GM18870 (cell line): ENCODE measurements at regions not wholly inside any gene's neighbourhood (a gene's known extent, or its start where the extent isn't known, plus 50 kb on each side); places are given as distances from the start of the nearest gene placed in this dataset.

Experiments
- ATAC-seq: cut with Tn5 transposase; IDR thresholded peaks from one replicate; pipeline ENCODE4 v1.9.1; 2021; ENCODE audit warnings: moderate library complexity; ENCODE audit not compliant: unreplicated experiment

DNA sequence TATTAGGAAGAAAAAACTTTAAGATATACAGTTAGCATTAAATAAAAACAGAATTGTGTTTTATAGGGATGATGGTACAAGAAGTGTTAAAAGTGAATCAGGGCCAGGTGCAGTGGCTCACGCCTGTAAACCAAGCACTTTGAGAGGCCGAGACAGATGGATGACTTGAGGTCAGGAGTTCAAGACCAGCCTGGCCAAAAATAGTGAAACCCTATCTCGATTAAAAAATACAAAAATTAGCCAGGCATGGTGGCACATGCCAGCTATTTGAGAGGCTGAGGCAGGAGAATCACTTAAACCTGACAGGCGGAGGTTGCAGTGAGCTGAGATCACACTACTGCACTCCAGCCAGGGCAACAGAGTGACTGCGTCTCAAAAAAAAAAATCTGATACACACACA is 282.9 kb upstream of the ATP10B start:
- no peak for ATAC-seq

DNA sequence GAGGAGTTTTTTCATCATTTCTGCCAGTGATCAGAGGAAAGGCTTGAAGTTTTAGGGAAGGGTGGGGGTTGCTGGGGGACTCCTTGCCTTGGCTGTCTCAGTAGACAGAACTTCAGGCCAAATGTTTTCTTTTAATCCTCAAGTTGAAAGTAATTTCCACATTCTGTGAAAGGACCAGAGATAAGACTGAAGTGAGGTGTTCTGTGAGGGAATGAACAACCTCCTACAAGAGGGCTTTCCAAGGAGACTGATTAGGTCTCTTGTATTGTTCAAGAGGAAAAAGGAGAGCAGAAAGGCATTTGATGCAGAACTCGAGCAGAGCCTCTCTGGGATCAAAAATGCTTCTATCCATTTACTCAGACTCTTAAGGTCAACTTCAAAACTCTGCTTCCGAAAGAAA is 282.1 kb upstream of the ATP10B start:
- no peak for ATAC-seq

DNA sequence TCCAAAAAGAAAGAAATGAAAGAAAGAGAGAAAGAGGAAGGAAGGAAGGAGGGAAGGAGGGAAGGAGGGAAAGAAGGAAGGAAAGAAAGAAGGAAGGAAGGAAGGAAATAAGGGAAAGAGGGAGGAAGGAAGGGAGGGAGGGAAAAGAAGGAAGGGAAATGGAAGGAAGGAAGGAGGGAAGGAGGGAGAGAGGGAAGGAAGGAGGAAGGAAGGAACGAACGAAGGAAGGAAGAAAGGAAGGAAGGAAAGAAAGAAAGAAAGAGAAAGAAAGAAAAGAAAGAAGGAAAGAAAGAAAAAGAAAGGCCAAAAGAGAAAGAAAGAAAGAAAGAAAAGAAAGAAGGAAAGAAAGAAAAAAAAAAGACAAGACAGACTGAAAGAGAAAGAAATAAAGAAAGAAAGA is 263.9 kb upstream of the ATP10B start:
- ATAC-seq: no peak

DNA sequence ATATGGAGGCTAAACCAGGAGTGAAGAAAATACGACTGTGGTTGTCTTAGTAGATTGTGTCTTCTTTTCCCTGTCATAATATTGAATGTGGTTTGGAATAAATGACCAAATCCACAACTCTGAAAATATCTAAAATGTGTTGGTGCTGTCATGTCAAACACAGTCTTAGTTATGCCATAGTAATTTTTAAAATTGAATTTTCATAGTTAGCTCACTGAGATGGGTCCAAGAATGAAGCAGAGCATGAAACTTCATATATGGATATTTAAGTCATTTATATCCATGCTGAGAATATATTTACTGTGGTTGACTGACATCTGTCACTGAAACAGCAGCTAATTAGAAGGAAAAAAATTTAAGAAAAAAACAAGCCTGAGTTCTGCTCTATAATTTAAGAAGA is 260.4 kb upstream of the ATP10B start:
- ATAC-seq: no peak

DNA sequence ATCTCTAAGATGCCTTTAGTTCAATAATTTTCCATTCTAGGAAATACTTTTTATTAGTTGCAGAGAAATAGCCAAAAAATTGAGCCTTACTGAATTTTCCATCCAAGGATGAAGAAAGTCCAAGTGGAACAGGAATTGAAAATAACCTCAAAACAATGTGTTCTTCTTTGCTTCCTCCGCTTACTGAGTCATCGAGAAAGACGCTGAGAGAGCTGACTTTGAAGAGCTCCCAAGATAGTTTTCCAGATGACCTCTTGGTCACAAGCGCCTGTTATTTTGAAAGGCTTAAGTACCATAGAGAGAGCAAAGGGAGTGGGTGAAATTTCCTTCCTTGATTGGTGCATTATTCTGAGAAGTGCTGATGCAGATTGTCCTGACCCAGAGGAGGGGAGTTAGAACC is 253.5 kb upstream of the ATP10B start:
- no peak for ATAC-seq

DNA sequence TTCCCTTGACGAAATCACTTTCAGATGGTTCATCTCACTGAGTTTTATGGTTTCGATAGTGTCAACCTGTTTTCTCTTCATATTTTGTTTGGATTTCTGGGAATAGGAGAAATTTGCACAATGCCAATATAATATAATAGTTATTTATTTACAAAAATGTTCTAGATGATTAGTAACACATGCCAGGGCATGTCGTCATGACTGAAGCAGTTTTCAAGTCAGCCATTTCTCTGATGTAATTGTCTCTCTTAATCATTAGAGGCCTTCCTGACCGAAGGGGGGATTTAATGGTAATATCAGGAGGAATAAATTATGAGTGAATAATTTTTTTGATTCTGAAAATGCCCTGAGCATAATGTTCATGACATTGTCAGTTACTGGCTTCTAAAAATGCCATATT is 246.5 kb upstream of the ATP10B start:
- no peak for ATAC-seq

DNA sequence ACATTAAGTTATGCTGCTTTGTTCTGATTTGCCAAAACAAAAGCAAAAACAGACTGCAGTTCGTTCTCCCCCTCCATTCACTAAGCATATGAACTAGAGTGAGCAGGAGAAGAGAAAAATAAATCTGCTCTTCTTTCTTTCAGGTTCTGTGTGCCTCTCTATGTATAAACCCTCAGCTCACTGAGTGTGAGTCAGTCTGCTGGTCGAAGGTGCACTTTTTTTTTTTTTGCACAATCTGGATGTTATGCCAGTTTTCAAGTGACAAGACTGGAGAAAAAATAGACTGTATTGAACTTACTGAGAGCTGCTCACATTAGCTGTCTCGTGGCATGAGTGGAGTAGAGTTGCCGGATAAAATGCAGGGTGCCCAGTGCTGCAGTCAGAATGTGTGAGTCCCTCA is 244.6 kb upstream of the ATP10B start:
- ATAC-seq: no peak

DNA sequence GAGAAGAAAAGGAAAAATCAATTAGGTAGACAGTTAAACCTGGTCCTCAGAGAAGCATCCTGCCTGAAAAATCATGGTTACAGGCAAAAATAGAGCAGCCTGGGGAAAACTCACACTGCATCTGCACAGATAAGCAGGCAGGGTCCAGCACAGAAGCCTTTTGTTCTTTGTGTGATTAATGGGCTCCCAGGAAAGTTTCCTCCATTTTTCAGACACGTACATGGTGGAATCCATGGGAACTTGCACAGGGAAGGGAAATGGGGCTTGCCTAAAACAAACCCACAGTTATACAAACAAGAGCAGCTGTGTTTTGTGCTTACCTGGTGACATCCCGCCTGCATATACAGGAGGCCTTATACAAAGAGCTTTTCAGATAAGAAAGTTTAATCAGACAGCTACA is 243.9 kb upstream of the ATP10B start:
- no peak for ATAC-seq

DNA sequence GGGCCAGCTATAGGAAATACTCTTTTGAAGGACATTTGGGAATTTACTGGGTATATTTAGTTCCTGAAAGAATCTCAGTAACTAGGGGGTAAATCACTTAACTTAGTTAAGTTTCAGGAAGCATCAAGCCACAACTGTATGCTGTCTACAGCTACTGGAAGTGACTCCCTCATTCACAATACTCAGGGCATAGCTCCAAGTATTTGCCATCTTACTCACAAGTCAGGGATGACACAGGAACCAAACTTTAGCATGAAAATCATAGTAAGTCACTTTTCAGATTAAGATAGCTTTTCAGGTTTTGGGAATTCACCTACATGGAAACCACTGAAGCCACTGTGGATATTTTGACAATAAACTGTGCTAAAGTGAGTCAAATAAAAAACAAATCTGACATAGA is 242.4 kb upstream of the ATP10B start:
- no peak for ATAC-seq

DNA sequence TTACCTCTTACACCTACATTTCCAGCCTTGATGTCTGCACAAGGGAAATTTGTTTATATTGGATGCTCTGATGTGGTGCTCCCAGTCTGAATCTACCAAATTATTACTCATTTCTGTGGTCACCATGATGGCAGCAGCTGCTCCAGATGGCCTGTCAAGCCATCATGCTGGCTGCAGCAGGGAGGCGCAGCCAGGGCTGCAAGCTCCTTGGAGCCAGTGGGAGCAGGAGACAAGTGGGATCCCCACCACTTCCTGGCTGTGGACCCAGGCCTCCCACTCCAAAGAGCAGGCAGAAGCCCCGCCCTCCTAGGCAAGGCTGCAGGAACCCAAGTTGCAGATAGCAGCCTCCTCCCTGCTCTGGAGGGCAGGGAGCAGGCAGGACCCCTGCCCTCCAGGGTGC is 241.1 kb upstream of the ATP10B start:
- ATAC-seq: no peak

DNA sequence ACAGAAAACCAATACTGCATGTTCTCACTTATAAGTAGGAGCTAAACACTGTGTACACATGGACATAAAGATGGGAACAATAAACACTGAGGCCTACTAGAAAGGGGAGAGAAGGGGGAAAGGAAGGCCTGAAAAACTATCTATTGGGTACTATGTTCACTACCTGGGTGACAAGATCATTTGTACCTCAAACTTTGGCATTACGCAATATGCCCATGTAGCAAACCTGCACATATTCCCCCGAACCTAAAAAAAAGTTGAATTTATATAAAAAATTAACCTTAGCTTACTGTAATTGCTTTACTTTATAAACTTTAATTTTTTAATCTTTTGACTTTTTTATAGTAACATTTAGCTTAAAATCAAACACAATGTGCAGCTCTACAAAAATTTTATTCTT is 237.6 kb upstream of the ATP10B start:
- no peak for ATAC-seq

DNA sequence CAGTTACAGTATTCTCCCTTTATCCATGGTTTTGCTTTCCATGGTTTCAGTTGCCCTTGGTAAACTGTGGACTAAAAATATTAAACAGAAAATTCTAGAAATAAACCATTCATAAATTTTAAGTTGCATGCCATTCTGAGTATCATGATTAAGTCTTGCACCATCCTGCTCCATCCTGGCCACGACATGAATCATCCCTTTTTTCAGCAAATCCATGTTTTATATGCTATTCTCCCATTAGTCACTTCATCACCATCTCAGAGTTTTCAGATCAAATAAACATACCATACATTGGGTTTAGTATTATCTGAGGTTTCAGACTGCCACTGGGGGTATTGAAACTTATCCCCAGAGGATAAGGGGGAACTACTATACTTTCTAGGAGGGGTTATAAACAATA is 234.4 kb upstream of the ATP10B start:
- no peak for ATAC-seq

DNA sequence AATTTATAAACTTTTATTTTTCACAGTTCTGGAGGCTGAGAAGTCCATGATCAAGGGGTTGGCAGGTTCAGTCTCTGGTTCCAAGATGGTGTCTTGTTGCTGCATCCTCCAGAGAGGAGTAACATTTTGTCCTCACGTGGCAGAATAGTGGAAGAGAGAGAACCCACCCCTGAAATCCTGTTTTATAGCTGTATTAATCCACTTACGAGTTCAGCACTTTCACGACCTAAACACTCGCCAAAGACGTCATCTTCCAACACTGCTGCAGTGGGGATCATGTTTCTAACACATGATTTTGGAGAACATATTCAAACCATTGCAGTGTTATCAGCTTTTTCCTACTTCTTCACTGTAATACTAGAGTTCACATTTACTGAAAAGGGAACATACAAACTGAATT is 233.0 kb upstream of the ATP10B start:
- ATAC-seq: no peak

DNA sequence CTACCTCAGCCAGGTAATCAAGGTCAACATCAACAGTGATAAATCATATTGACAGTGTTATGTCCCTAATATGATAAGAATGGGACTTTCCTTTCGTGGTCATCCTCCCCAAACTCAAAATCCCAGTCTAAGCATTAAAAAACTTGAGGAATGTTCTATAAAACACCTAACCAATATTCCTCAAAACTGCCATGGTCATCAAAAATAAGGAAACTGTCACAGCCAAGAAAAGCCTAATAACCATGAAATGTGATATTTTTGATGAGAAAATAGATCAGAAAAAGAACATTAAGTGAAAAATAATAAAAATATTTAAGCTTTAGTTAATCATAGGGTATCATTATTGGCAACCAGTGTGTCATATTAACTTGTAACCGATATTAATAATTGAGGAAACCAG is 232.1 kb upstream of the ATP10B start:
- ATAC-seq: no peak

DNA sequence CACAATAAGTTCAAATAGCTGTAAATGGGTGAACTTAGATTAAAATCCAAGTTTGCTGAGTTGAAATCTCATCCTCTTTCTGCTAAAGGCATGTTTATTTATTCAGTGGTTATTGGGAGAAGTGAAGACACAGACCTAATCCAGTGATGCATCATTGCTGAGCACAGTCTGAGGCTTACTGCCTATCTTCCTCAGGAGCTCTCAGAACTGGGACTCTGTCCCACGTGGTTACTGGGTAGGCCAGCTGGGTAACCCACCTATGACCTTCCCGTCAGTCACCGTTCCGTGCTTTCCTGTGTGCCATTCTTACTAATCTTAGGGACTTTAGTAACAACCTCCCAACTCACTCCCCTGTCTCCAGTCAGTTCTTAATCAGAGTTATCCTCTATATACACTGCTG is 226.8 kb upstream of the ATP10B start:
- ATAC-seq: no peak

DNA sequence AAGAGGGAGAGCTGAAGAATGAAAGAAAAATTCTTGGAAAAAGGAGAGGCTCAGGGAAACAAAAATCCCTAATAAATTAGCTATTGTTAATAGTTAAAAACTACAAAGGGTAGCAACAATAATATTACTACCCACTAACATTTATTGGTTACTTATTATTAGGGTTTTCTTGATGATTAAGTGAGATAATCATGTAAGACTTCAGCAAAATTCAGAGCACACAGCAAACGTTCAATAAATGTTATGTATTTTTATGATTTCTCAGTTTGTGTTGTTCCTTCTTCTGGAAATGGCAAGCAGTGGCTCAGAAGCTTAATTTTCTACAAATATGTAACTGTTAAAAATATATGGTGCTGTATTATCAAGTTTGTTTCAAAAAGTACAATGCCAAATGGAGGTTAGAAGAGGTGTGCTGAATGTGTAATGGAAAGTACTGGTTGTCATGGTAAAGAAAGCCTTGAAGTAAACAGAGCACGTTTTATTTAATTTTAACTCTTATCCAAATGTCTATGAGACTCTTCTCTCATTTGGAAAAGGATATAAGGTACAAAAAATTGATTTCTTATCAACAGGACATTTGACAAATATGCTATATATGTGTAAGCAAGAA is 226.0 kb upstream of the ATP10B start:
- no peak for ATAC-seq

DNA sequence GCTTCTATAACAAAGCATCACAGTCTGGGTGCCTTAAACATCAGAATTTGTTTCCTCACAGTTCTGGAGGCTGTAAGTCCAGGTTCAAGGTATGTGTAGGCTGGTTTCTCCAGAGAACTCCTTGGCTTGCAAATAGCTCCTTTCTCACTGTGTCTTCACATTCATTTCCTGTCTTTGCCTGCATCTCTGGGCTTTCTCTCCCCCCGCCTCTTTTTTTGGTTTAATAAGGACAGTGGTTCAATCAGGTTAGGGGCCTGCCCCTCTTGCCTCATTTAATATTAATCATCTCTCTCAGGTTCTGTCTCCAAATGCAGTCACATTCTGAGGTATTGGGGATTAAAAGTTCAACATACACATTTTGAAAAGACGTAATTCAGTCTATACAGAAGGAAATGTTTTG is 225.5 kb upstream of the ATP10B start:
- no peak for ATAC-seq

DNA sequence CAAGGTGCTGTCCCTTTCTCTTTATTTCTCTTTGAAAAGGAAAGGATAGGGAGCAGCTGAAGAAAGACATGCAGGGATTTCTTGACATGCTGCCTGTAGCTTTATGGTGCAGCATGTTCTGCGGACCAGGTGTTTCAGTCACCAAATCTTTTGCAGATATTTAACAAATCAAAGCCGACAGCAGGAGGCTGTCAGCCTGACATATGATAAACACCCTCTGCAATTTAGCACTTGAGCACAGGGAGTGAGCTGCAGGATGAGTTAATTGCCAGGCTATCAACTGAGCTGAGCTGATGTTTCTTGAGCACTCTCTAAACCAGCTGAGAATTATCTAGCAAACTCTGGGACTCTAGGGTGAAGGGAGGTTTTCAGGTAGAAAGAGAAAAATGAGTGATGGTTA is 212.8 kb upstream of the ATP10B start:
- no peak for ATAC-seq

DNA sequence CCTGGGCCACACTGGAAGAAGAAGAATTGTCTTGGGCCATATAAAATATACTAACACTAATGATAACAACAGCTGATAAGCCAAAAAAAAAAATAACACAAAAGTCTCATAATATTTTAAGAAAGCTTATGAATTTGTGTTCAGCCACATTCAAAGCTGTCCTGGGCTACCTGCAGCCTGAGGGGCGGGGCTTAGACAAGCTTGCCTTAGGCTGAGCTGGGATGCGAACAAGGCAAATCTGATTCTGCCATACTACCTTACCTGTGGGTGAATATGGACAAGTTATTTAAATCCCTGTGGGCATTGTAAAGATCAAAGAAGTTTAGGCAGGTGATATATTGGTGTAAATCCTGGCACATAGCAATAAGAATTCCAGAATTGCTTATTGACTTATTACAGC is 212.3 kb upstream of the ATP10B start:
- ATAC-seq: no peak

DNA sequence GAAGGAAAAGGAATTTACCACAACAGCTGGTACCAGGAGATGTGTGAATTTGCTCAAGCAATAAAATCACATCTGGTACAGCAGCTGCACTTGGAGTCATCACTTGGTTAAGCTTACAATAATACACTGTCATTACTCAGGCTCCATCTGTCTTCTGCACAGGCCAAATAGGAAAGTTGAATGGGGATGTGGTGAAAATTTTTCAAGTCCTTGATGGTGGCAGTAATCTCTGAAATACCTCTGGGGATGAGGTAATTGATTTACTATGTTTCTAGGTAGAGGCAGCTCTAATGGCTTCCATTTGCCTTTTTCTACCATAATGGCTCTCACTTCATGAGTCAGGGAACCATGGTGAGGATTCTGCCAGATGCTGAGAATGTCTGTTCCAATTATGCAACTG is 206.8 kb upstream of the ATP10B start:
- ATAC-seq: no peak

DNA sequence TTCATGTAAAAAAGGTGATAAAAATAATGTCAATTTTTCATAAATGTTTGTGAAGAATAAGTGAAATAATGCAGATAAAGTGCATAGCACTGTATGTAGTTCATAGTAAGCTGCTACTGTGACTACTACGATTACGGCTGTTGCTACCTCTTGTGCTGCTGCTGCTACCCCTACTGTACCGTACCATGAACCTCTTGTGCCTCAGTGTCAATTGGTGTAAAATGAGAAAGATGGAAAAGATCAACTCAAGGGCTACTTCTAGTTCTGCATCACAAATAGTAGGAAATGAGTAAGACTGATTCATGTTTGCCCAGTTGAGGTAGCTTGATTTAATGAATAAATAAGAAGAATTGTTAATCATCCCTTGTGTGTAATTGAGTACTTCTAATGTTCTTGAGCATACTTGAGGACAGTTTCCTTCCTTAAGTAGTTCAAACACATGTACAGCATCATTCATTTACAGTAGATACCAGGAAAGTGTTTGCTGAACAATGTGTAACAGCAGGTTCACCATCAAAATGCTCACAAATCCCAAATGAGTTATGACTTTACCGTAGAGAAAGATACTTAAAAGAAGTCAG is 200.0 kb upstream of the ATP10B start:
- ATAC-seq: no peak

DNA sequence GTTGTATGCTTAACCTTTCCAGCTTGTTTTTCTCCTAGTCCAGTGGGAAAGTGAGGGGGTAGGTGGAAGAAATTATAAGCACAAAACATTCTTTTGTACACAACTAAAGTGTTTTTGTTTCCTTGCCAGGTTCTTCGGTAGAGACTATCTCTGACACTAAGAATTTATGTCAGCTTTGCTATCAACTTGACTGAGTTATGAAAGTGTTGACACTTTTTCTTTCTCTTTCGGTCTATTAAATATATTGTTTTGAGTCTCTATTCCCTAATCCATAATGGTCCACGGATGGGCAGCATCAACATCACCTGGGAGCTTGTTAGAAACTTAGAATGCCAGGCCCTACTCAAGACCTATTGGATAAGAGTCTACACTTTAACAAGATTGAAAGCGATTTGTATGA is 195.0 kb upstream of the ATP10B start:
- no peak for ATAC-seq

DNA sequence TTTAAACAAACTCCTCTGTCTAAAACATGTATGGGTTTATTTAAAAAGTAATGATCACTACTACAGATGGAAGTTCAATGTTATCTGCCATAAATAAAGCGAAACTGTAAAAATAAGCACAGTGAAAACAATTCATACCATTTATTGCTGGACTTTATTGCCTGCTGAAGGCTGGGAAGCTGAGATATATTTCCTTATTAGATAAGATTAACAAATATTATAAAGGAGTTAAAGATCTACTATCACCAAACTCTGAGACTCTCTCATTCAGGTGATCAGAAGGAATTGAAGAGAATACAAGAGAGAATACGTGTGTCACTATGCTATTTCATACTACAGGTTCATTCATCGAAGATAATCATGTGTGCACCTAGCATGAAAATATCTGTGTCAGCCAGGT is 190.9 kb upstream of the ATP10B start:
- no peak for ATAC-seq
